ENCODE measurements at regions not wholly inside any gene's neighbourhood (a gene's known extent, or its start where the extent isn't known, plus 50 kb on each side); places are given as distances from the start of the nearest gene placed in this dataset.

- Histone ChIP-seq H3K36me3 (ENCODE audit: insufficient read depth, insufficient read length, low read length) (no peaks in the 10 kb centered on the region), H3K9ac (ENCODE audit: insufficient read length, low read depth) (no peak overlapping the region), H3K27me3 (ENCODE audit: insufficient read depth, insufficient read length) (no peaks in the 10 kb centered on the region), H3K9me3 (ENCODE audit: insufficient read depth, low read length) (peaks cover 6% of the 10 kb centered on the region; the same call in 1 of the 2 replicates), H3K4me3 (ENCODE audit: insufficient read length, low read depth) (no peak overlapping the region), H3K4me1 (ENCODE audit: insufficient read depth, insufficient read length) (peaks cover 9% of the 10 kb centered on the region)
- no peak for TF ChIP-seq YY1 (IDR thresholded peaks at IDR 0.05; ENCODE audit: insufficient read depth, insufficient read length)
- TF ChIP-seq ZNF274 (IDR thresholded peaks at IDR 0.05; ENCODE audit: low read depth, low read length), result no peak
- TF ChIP-seq SUZ12 (IDR thresholded peaks at IDR 0.05; ENCODE audit: extremely low read depth, insufficient read depth, insufficient read length), result no peak
- no peak for DNase-seq (ENCODE audit: low read depth, low spot score)
Observed at GRCh38 chr13:26882731-26883130, 122.1 kb upstream of the GPR12 start.

GRCh38 chr13:26881154-26881553, 120.6 kb upstream of the GPR12 start:
- Histone ChIP-seq H3K9me3 (ENCODE audit: insufficient read depth, low read length) (peaks cover 21% of the 10 kb centered on the region), H3K4me1 (ENCODE audit: insufficient read depth, insufficient read length) (peaks cover 9% of the 10 kb centered on the region), H3K27me3 (ENCODE audit: insufficient read depth, insufficient read length) (no peaks in the 10 kb centered on the region), H3K9ac (ENCODE audit: insufficient read length, low read depth) (no peak overlapping the region), H3K36me3 (ENCODE audit: insufficient read depth, insufficient read length, low read length) (no peaks in the 10 kb centered on the region), H3K4me3 (ENCODE audit: insufficient read length, low read depth) (no peak overlapping the region)
- no peak for DNase-seq (ENCODE audit: low read depth, low spot score)
- no peak for TF ChIP-seq SUZ12 (IDR thresholded peaks at IDR 0.05; ENCODE audit: extremely low read depth, insufficient read depth, insufficient read length)
- no peak for TF ChIP-seq ZNF274 (IDR thresholded peaks at IDR 0.05; ENCODE audit: low read depth, low read length)

GRCh38 chr13:26880735-26881134, 120.1 kb upstream of the GPR12 start:
- H3K4me3 ChIP-seq (ENCODE audit: insufficient read length, low read depth), result no peak overlapping the region
- no peak overlapping the region for H3K9ac ChIP-seq (ENCODE audit: insufficient read length, low read depth)
- peaks cover 9% of the 10 kb centered on the region for H3K4me1 ChIP-seq (ENCODE audit: insufficient read depth, insufficient read length)
- no peaks in the 10 kb centered on the region for H3K27me3 ChIP-seq (ENCODE audit: insufficient read depth, insufficient read length)
- peaks cover 25% of the 10 kb centered on the region for H3K9me3 ChIP-seq (ENCODE audit: insufficient read depth, low read length)
- DNase-seq (ENCODE audit: low read depth, low spot score), result no peak
- no peak for TF ChIP-seq ZNF274 (IDR thresholded peaks at IDR 0.05; ENCODE audit: low read depth, low read length)
- TF ChIP-seq YY1 (IDR thresholded peaks at IDR 0.05; ENCODE audit: insufficient read depth, insufficient read length), result no peak
- TF ChIP-seq SUZ12 (IDR thresholded peaks at IDR 0.05; ENCODE audit: extremely low read depth, insufficient read depth, insufficient read length), result no peak
- no peaks in the 10 kb centered on the region for H3K36me3 ChIP-seq (ENCODE audit: insufficient read depth, insufficient read length, low read length)

- no peaks in the 10 kb centered on the region for H3K27me3 ChIP-seq (ENCODE audit: insufficient read depth, insufficient read length)
- H3K36me3 ChIP-seq (ENCODE audit: insufficient read depth, insufficient read length, low read length), result no peaks in the 10 kb centered on the region
- DNase-seq (ENCODE audit: low read depth, low spot score), result no peak
- H3K9me3 ChIP-seq (ENCODE audit: insufficient read depth, low read length), result peaks cover 28% of the 10 kb centered on the region
- TF ChIP-seq ZNF274 (IDR thresholded peaks at IDR 0.05; ENCODE audit: low read depth, low read length) (no peak), SUZ12 (IDR thresholded peaks at IDR 0.05; ENCODE audit: extremely low read depth, insufficient read depth, insufficient read length) (no peak), YY1 (IDR thresholded peaks at IDR 0.05; ENCODE audit: insufficient read depth, insufficient read length) (no peak)
- H3K4me3 ChIP-seq (ENCODE audit: insufficient read length, low read depth), result no peak overlapping the region
- H3K9ac ChIP-seq (ENCODE audit: insufficient read length, low read depth), result no peak overlapping the region
- peaks cover 9% of the 10 kb centered on the region for H3K4me1 ChIP-seq (ENCODE audit: insufficient read depth, insufficient read length)
Observed at GRCh38 chr13:26878438-26878837, 117.9 kb upstream of the GPR12 start.

GRCh38 chr13:26873386-26873698, 112.8 kb upstream of the GPR12 start:
- TF ChIP-seq YY1 (IDR thresholded peaks at IDR 0.05; ENCODE audit: insufficient read depth, insufficient read length), result no peak

GRCh38 chr13:26872525-26873385, 112.2 kb upstream of the GPR12 start:
- peak; percentile 44 for DNase-seq (ENCODE audit: low read depth, low spot score)
- H3K4me1 ChIP-seq (ENCODE audit: insufficient read depth, insufficient read length), result no peaks in the 10 kb centered on the region
- H3K27me3 ChIP-seq (ENCODE audit: insufficient read depth, insufficient read length), result peaks cover 9% of the 10 kb centered on the region
- no peak overlapping the region for H3K4me3 ChIP-seq (ENCODE audit: insufficient read length, low read depth)
- TF ChIP-seq ZNF274 (IDR thresholded peaks at IDR 0.05; ENCODE audit: low read depth, low read length) (no peak), SUZ12 (IDR thresholded peaks at IDR 0.05; ENCODE audit: extremely low read depth, insufficient read depth, insufficient read length) (no peak), YY1 (IDR thresholded peaks at IDR 0.05; ENCODE audit: insufficient read depth, insufficient read length) (no peak)
- H3K36me3 ChIP-seq (ENCODE audit: insufficient read depth, insufficient read length, low read length), result no peaks in the 10 kb centered on the region
- peaks cover 22% of the 10 kb centered on the region for H3K9me3 ChIP-seq (ENCODE audit: insufficient read depth, low read length)
- no peak overlapping the region for H3K9ac ChIP-seq (ENCODE audit: insufficient read length, low read depth)

More at GRCh38 chr13:26873386-26873698, 112.8 kb upstream of the GPR12 start:
- no peaks in the 10 kb centered on the region for H3K36me3 ChIP-seq (ENCODE audit: insufficient read depth, insufficient read length, low read length)
- DNase-seq (ENCODE audit: low read depth, low spot score), result no peak
- H3K4me3 ChIP-seq (ENCODE audit: insufficient read length, low read depth), result no peak overlapping the region
- H3K9me3 ChIP-seq (ENCODE audit: insufficient read depth, low read length), result peaks cover 28% of the 10 kb centered on the region
- no peaks in the 10 kb centered on the region for H3K4me1 ChIP-seq (ENCODE audit: insufficient read depth, insufficient read length)
- H3K27me3 ChIP-seq (ENCODE audit: insufficient read depth, insufficient read length), result peaks cover 3% of the 10 kb centered on the region
- peak overlapping the region; percentile 21 for H3K9ac ChIP-seq (ENCODE audit: insufficient read length, low read depth)

- H3K9ac ChIP-seq (ENCODE audit: insufficient read length, low read depth), result no peak overlapping the region
- no peaks in the 10 kb centered on the region for H3K9me3 ChIP-seq (ENCODE audit: insufficient read depth, low read length)
- H3K36me3 ChIP-seq (ENCODE audit: insufficient read depth, insufficient read length, low read length), result no peaks in the 10 kb centered on the region
- TF ChIP-seq ZNF274 (IDR thresholded peaks at IDR 0.05; ENCODE audit: low read depth, low read length) (no peak), SUZ12 (IDR thresholded peaks at IDR 0.05; ENCODE audit: extremely low read depth, insufficient read depth, insufficient read length) (no peak), YY1 (IDR thresholded peaks at IDR 0.05; ENCODE audit: insufficient read depth, insufficient read length) (no peak)
- no peaks in the 10 kb centered on the region for H3K4me1 ChIP-seq (ENCODE audit: insufficient read depth, insufficient read length)
- DNase-seq (ENCODE audit: low read depth, low spot score), result no peak
- H3K27me3 ChIP-seq (ENCODE audit: insufficient read depth, insufficient read length), result peaks cover 13% of the 10 kb centered on the region
- H3K4me3 ChIP-seq (ENCODE audit: insufficient read length, low read depth), result no peak overlapping the region
Observed at GRCh38 chr13:26867451-26868091, 107.0 kb upstream of the GPR12 start.
